OCI-LY3 (cell line): ENCODE measurements at regions not wholly inside any gene's neighbourhood (a gene's known extent, or its start where the extent isn't known, plus 50 kb on each side); places are given as distances from the start of the nearest gene placed in this dataset.

Experiments
- H2AFZ ChIP-seq: fragments of 200-600, 300-600 bp; shearing (Covaris generic); 2 replicates; pipeline ENCODE4 v1.6.0; 2014; ENCODE audit warnings: antibody characterized with exemption, low read depth, low read length
- H3K27ac ChIP-seq: fragments of 200-600, 300-600 bp; sonication (generic); 2 replicates; pipeline ENCODE4 v1.5.1; 2014; ENCODE audit warnings: mild to moderate bottlenecking, low read length, moderate library complexity, mixed read lengths
- H3K27me3 ChIP-seq: fragments of 200-600, 300-600 bp; sonication (generic); 2 replicates; pipeline ENCODE4 v1.6.1; 2014; ENCODE audit warnings: low read depth, low read length, mixed read lengths
- H3K36me3 ChIP-seq: fragments of 200-600, 300-600 bp; sonication (generic); replicated peaks from 2 replicates; pipeline ENCODE3; 2014; ENCODE audit warnings: low read depth, low read length, mixed read lengths
- H3K4me1 ChIP-seq: fragments of 300-600, 200-600 bp; sonication (generic); 2 replicates; pipeline ENCODE4 v1.6.1; 2014; ENCODE audit warnings: low read length, mixed read lengths
- H3K4me2 ChIP-seq: fragments of 200-600, 300-600 bp; sonication (generic); 2 replicates; pipeline ENCODE4 v1.6.1; 2014; ENCODE audit warnings: low read length, mixed read lengths
- H3K4me3 ChIP-seq: fragments of 300-600, 200-600 bp; sonication (generic); 2 replicates; pipeline ENCODE4 v1.5.1; 2014; ENCODE audit warnings: antibody characterized with exemption, mild to moderate bottlenecking, low read length, moderate library complexity
- H3K79me2 ChIP-seq: fragments of 300-600, 200-600 bp; shearing (Covaris generic); 2 replicates; pipeline ENCODE4 v1.6.1; 2014; ENCODE audit warnings: mild to moderate bottlenecking, low read length, mixed read lengths
- H3K9ac ChIP-seq: fragments of 300-600, 200-600 bp; shearing (Covaris generic); 2 replicates; pipeline ENCODE4 v1.6.0; 2014; ENCODE audit warnings: mild to moderate bottlenecking, low read length, moderate library complexity
- H3K9me3 ChIP-seq: fragments of 200-600, 300-600 bp; shearing (Covaris generic); 2 replicates; pipeline ENCODE4 v1.6.1; 2014; ENCODE audit warnings: low read length, mixed read lengths; ENCODE audit not compliant: insufficient read depth
- H4K20me1 ChIP-seq: fragments of 200-600, 300-600 bp; sonication (generic); 2 replicates; pipeline ENCODE4 v1.6.1; 2016; ENCODE audit warnings: low read length, mixed read lengths; ENCODE audit not compliant: insufficient read depth
- EZH2phosphoT487 ChIP-seq: fragments of 200-600 bp; shearing (Covaris generic); IDR thresholded peaks from 2 replicates; pipeline ENCODE4 v1.6.1; 2018; ENCODE audit warnings: antibody characterized with exemption, mixed run types, low read depth
- TF ChIP-seq, protein P1 (sequence below): fragments of 200-600, 300-600 bp; sonication (generic); IDR thresholded peaks from 2 replicates; pipeline ENCODE4 v1.5.1; 2014; ENCODE audit warnings: antibody characterized with exemption, low read length, low read depth

DNA sequence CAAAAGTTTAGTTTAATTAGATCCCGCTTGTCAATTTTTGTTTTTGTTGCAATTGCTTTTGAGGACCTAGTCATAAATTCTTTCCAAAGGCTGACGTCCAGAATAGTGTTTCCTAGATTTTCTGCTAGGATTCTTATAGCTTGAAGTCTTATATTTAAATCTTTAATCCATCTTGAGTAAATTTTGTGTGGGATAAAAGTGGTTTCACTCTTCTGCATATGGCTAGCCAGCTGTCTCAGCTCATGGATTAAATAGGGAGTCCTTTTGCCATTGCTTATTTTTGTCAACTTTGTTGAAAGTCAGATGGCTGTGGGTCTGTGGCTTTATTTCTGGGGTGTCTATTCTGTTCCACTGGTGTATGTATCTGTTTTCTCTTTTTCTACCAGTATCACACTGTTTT lies 801.3 kb upstream of the ADGRL4 start:
- H3K79me2 ChIP-seq, result no peaks in the 10 kb centered on the region
- no peaks in the 10 kb centered on the region for H3K36me3 ChIP-seq
- no peak overlapping the region for H2AFZ ChIP-seq

DNA sequence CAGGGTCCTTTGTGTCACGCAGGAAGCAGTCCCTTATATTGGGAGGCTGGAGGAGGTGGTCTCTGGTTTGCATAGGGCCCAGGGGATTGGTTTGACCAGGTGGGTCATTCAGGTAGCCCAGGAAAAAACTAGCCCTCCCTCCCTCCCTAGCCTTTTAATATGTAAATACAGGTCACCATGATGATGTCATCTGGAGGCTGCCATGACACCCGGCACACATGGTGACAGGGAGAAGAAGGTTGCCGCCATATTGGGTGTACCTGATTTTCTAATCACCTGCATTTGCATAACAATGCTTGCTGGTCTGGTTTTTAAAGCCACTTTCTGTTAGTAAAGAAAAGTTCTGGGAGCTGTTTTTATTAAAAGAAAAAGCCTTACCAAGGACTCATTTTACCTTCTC lies 791.0 kb upstream of the ADGRL4 start:
- no peak overlapping the region for H2AFZ ChIP-seq

More for the DNA sequence above, 801.3 kb upstream of the ADGRL4 start:
- Histone ChIP-seq H4K20me1 (no peaks in the 10 kb centered on the region), H3K4me3 (no peak overlapping the region), H3K27me3 (no peaks in the 10 kb centered on the region), H3K9me3 (no peaks in the 10 kb centered on the region), H3K27ac (no peak overlapping the region), H3K4me1 (no peaks in the 10 kb centered on the region), H3K4me2 (no peak overlapping the region), H3K9ac (no peak overlapping the region)
- no peak for TF ChIP-seq EZH2phosphoT487
- TF ChIP-seq, protein P1, sequence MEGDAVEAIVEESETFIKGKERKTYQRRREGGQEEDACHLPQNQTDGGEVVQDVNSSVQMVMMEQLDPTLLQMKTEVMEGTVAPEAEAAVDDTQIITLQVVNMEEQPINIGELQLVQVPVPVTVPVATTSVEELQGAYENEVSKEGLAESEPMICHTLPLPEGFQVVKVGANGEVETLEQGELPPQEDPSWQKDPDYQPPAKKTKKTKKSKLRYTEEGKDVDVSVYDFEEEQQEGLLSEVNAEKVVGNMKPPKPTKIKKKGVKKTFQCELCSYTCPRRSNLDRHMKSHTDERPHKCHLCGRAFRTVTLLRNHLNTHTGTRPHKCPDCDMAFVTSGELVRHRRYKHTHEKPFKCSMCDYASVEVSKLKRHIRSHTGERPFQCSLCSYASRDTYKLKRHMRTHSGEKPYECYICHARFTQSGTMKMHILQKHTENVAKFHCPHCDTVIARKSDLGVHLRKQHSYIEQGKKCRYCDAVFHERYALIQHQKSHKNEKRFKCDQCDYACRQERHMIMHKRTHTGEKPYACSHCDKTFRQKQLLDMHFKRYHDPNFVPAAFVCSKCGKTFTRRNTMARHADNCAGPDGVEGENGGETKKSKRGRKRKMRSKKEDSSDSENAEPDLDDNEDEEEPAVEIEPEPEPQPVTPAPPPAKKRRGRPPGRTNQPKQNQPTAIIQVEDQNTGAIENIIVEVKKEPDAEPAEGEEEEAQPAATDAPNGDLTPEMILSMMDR, result no peak

DNA sequence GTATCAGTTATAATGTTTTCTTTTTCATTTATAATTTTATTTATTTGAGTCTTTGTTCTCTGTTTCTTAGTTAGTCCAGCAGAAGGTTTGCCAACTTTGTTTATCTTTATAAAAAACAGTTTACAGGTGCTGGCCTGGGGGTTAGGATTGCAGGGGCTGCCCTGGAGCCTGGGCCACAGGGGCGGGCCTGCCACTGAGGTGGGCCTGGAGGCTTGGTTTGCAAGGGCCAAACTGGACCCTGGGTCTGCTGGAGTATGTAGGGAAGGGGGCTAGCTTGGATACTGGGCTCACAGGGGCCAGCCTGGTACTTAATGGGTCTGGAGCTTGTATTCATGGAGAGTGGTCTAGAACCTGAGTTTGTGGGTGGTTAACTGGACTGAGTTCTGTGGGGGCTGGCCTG lies 789.9 kb upstream of the ADGRL4 start:
- Histone ChIP-seq H3K36me3 (no peaks in the 10 kb centered on the region), H3K27me3 (no peaks in the 10 kb centered on the region), H3K4me3 (no peak overlapping the region), H2AFZ (no peak overlapping the region), H3K9ac (no peak overlapping the region), H3K9me3 (no peaks in the 10 kb centered on the region), H4K20me1 (no peaks in the 10 kb centered on the region), H3K4me1 (no peaks in the 10 kb centered on the region), H3K79me2 (no peaks in the 10 kb centered on the region), H3K27ac (no peak overlapping the region), H3K4me2 (no peak overlapping the region)
- TF ChIP-seq, protein P1, result no peak
- no peak for TF ChIP-seq EZH2phosphoT487

More for the DNA sequence above, 791.0 kb upstream of the ADGRL4 start:
- no peak for TF ChIP-seq EZH2phosphoT487
- TF ChIP-seq, protein P1, result no peak
- H3K4me3 ChIP-seq, result no peak overlapping the region
- H3K4me1 ChIP-seq, result no peaks in the 10 kb centered on the region
- no peak overlapping the region for H3K27ac ChIP-seq
- no peaks in the 10 kb centered on the region for H4K20me1 ChIP-seq
- H3K36me3 ChIP-seq, result no peaks in the 10 kb centered on the region
- H3K9ac ChIP-seq, result no peak overlapping the region
- H3K4me2 ChIP-seq, result no peak overlapping the region
- no peaks in the 10 kb centered on the region for H3K79me2 ChIP-seq
- H3K9me3 ChIP-seq, result no peaks in the 10 kb centered on the region
- no peaks in the 10 kb centered on the region for H3K27me3 ChIP-seq

DNA sequence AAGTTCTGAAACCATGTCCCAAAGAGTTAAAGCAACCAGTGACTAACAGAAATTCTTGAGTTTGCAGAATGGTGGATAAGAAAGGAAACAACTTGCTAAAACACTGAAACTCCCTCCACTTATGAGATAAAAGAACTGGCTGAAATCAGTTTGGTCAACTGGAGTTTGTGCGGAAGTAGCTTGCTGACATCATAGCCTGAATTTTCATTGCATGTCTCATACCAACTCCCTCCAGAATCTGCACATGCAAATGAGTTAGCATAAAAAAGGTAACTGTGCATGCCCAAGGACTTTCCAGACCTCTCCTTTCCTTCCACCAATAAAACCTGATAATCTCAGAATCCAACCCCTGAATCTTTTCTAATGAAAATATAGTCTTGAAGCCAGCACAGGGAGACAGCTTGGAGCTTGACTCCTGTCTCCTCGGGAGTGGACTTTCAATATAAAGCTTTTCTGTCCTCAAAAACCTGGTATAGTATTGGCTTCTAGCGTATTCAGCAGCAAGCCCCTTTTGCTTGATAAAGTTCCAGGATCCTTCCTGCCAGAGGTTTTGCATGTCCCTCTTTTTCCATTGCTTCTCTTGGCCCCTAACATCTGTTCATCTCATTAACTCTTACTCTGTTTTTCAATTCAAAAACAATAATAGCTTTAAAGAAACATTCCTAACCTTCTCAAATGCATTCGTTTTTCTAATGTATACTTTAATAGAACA lies 785.8 kb upstream of the ADGRL4 start:
- no peaks in the 10 kb centered on the region for H3K79me2 ChIP-seq
- no peak overlapping the region for H2AFZ ChIP-seq
- no peaks in the 10 kb centered on the region for H3K36me3 ChIP-seq
- no peaks in the 10 kb centered on the region for H3K27me3 ChIP-seq
- H4K20me1 ChIP-seq, result no peaks in the 10 kb centered on the region
- H3K27ac ChIP-seq, result no peak overlapping the region
- H3K4me3 ChIP-seq, result no peak overlapping the region
- no peak for TF ChIP-seq EZH2phosphoT487
- TF ChIP-seq, protein P1, result no peak
- no peak overlapping the region for H3K9ac ChIP-seq
- no peaks in the 10 kb centered on the region for H3K4me1 ChIP-seq
- no peak overlapping the region for H3K4me2 ChIP-seq
- H3K9me3 ChIP-seq, result no peaks in the 10 kb centered on the region
